ENCODE measurements at regions not wholly inside any gene's neighbourhood (a gene's known extent, or its start where the extent isn't known, plus 50 kb on each side); places are given as distances from the start of the nearest gene placed in this dataset.

DNA sequence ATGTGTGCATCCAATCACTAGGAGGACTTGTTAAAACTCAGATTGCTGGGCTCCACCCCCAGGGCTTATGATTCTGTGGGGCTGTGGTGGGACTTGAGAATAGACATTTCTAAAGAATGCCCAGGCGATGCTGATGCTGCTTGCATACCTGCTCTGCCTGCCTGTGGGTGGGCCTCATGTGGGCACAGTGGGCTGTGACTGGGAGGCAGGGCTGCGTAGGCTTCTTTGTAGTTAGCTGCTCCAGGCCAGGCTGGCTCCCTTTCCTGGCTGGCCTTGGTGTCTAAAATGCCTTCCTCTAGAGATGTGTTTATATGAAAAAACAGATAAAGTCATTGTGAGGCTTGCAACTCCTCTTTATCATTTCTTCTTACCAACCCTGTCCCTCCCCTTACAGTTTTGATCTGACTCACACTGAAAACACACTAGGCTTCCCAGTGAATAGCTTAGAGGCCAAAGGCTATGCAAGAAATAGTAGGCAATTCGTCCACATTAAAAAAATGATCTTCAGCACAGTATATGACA lies 495.5 kb upstream of the MAP3K7 start:
- dilution Hi-C loops (cut with MboI; ENCODE audit: extremely low pct_ligation_motif_present, low sequenced_read_pairs): no loop called here
- TF ChIP-seq EZH2 (IDR thresholded peaks at IDR 0.05; ENCODE audit: low read length): no peak
- TF ChIP-seq, protein P1, sequence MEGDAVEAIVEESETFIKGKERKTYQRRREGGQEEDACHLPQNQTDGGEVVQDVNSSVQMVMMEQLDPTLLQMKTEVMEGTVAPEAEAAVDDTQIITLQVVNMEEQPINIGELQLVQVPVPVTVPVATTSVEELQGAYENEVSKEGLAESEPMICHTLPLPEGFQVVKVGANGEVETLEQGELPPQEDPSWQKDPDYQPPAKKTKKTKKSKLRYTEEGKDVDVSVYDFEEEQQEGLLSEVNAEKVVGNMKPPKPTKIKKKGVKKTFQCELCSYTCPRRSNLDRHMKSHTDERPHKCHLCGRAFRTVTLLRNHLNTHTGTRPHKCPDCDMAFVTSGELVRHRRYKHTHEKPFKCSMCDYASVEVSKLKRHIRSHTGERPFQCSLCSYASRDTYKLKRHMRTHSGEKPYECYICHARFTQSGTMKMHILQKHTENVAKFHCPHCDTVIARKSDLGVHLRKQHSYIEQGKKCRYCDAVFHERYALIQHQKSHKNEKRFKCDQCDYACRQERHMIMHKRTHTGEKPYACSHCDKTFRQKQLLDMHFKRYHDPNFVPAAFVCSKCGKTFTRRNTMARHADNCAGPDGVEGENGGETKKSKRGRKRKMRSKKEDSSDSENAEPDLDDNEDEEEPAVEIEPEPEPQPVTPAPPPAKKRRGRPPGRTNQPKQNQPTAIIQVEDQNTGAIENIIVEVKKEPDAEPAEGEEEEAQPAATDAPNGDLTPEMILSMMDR (optimal IDR thresholded peaks at IDR 0.05 in 1 of 3, IDR thresholded peaks at IDR 0.05 in 1 of 3, conservative IDR thresholded peaks at IDR 0.05 in 1 of 3; ENCODE audit: extremely low read depth in 1 of 3, insufficient read depth in 2 of 3, low read length in 3 of 3): no peak
- H4K20me1 ChIP-seq (ENCODE audit: control insufficient read depth, extremely low read depth, insufficient read depth, low read length): no peaks in the 10 kb centered on the region
- no peak overlapping the region for H3K4me2 ChIP-seq (ENCODE audit: control insufficient read depth, extremely low read depth, insufficient read depth, low read depth, low read length)
- no peaks in the 10 kb centered on the region for H3K9me3 ChIP-seq (ENCODE audit: control insufficient read depth, low read depth, low read length)
- H2AFZ ChIP-seq (ENCODE audit: control insufficient read depth, low read length): no peak overlapping the region
- FAIRE-seq (no peak), DNase-seq (ENCODE audit: low read depth, low spot score) (no peak)
- no peaks in the 10 kb centered on the region for H3K36me3 ChIP-seq (ENCODE audit: control insufficient read depth in 2 of 2, extremely low read depth in 1 of 2, insufficient read depth in 2 of 2, low read length in 2 of 2)
- no peaks in the 10 kb centered on the region for H3K9me1 ChIP-seq (ENCODE audit: control insufficient read depth, extremely low read depth, insufficient read depth, low read length)
- no peak overlapping the region for H3K27ac ChIP-seq (ENCODE audit: control insufficient read depth, insufficient read depth, low read length)
- no peaks in the 10 kb centered on the region for H3K79me2 ChIP-seq (ENCODE audit: control insufficient read depth, insufficient read depth, low read length)
- H3K4me3 ChIP-seq (ENCODE audit: control insufficient read depth in 2 of 3, extremely low read depth in 1 of 3, insufficient read depth in 2 of 3, low read depth in 1 of 3, low read length in 3 of 3): no peak overlapping the region
- no peaks in the 10 kb centered on the region for H3K27me3 ChIP-seq (ENCODE audit: control insufficient read depth, extremely low read depth, insufficient read depth, low read length)
- no peak overlapping the region for H3K9ac ChIP-seq (ENCODE audit: control insufficient read depth, extremely low read depth, insufficient read depth, low read length)
- H3K4me1 ChIP-seq (ENCODE audit: control insufficient read depth, extremely low read depth, insufficient read depth, low read length): no peaks in the 10 kb centered on the region

GRCh38 chr6:91081452-91082067 lies 494.7 kb upstream of the MAP3K7 start:
- Histone ChIP-seq H2AFZ (ENCODE audit: control insufficient read depth, low read length) (no peak overlapping the region), H4K20me1 (ENCODE audit: control insufficient read depth, extremely low read depth, insufficient read depth, low read length) (no peaks in the 10 kb centered on the region), H3K9me1 (ENCODE audit: control insufficient read depth, extremely low read depth, insufficient read depth, low read length) (no peaks in the 10 kb centered on the region), H3K36me3 (ENCODE audit: control insufficient read depth in 2 of 2, extremely low read depth in 1 of 2, insufficient read depth in 2 of 2, low read length in 2 of 2) (no peaks in the 10 kb centered on the region), H3K4me3 (ENCODE audit: control insufficient read depth in 2 of 3, extremely low read depth in 1 of 3, insufficient read depth in 2 of 3, low read depth in 1 of 3, low read length in 3 of 3) (no peak overlapping the region), H3K27ac (ENCODE audit: control insufficient read depth, insufficient read depth, low read length) (no peak overlapping the region), H3K4me1 (ENCODE audit: control insufficient read depth, extremely low read depth, insufficient read depth, low read length) (no peaks in the 10 kb centered on the region), H3K9me3 (ENCODE audit: control insufficient read depth, low read depth, low read length) (no peaks in the 10 kb centered on the region), H3K4me2 (ENCODE audit: control insufficient read depth, extremely low read depth, insufficient read depth, low read depth, low read length) (no peak overlapping the region), H3K27me3 (ENCODE audit: control insufficient read depth, extremely low read depth, insufficient read depth, low read length) (no peaks in the 10 kb centered on the region), H3K79me2 (ENCODE audit: control insufficient read depth, insufficient read depth, low read length) (no peaks in the 10 kb centered on the region), H3K9ac (ENCODE audit: control insufficient read depth, extremely low read depth, insufficient read depth, low read length) (no peak overlapping the region)
- DNase-seq (ENCODE audit: low read depth, low spot score) (peak; percentile 1), FAIRE-seq (peak; percentile 75)
- TF ChIP-seq, protein P1 (optimal IDR thresholded peaks at IDR 0.05 in 1 of 3, IDR thresholded peaks at IDR 0.05 in 1 of 3, conservative IDR thresholded peaks at IDR 0.05 in 1 of 3; ENCODE audit: extremely low read depth in 1 of 3, insufficient read depth in 2 of 3, low read length in 3 of 3): peak; percentile 24 to 57 (median 56)
- no peak for TF ChIP-seq EZH2 (IDR thresholded peaks at IDR 0.05; ENCODE audit: low read length)
- dilution Hi-C loops (cut with MboI; ENCODE audit: extremely low pct_ligation_motif_present, low sequenced_read_pairs): no loop called here

Measured in keratinocyte (primary cell).